C4-2B (cell line): ENCODE measurements at regions not wholly inside any gene's neighbourhood (a gene's known extent, or its start where the extent isn't known, plus 50 kb on each side); places are given as distances from the start of the nearest gene placed in this dataset.

Experiments used
- CTCF ChIP-seq: fragments of 450-650 bp; conservative IDR thresholded peaks from 2 replicates; pipeline ENCODE4 v1.5.1; 2017; ENCODE audit warnings: mild to moderate bottlenecking
- ZFX ChIP-seq: fragments of 450-650 bp; IDR thresholded peaks from 2 replicates; pipeline ENCODE4 v1.6.1; 2017

DNA sequence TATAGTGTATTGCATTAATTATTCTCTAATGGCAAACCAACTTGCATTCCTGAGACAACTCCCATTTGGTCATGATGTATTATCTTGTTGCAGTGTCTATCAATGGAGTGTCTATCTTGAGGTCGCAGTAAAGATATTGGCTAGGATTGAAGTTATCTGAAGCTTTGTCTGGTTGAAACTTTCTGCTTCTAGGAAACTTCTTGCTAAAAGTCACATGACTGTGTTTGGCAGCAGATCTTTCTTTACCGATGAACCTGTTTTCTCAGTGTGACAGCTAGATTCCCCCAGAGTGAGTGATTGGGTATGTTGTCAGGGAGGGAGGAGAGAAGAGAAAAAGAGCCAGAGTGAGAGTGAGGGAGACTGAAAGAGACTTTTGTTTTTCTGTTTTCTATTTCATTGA is 119.6 kb downstream of the QPCT start:
- no peak for TF ChIP-seq CTCF
- no peak for TF ChIP-seq ZFX
